PC-9 (cell line): ENCODE measurements at regions not wholly inside any gene's neighbourhood (a gene's known extent, or its start where the extent isn't known, plus 50 kb on each side); places are given as distances from the start of the nearest gene placed in this dataset.

Experiments used
- CTCF ChIP-seq: fragments of 200-600 bp; sonication (generic); conservative IDR thresholded peaks from 2 replicates; pipeline ENCODE4 v1.6.1; 2017; ENCODE audit warnings: mixed run types, antibody characterized with exemption, mild to moderate bottlenecking, moderate library complexity
- EZH2 ChIP-seq: fragments of 200-600 bp; sonication (generic); IDR thresholded peaks from 2 replicates; pipeline ENCODE4 v1.8.0; 2017; ENCODE audit warnings: antibody characterized with exemption, low read depth

GRCh38 chr12:114172135-114172534 is 206.0 kb upstream of the RBM19 start:
- TF ChIP-seq CTCF (no peak), EZH2 (no peak)
